Coronary artery (tissue), 2 donors: ENCODE measurements at regions not wholly inside any gene's neighbourhood (a gene's known extent, or its start where the extent isn't known, plus 50 kb on each side); places are given as distances from the start of the nearest gene placed in this dataset.

ENCODE experiments used
- DNase-seq: peaks from one replicate; pipeline ENCODE4 v3.0.0-alpha.2; 2017; ENCODE audit warnings: low spot score
- H3K27ac ChIP-seq, 2 donors: fragments of 200-600 bp; sonication (generic); one replicate each; pipeline ENCODE4 v1.5.1; 2016 to 2019
- H3K4me3 ChIP-seq: fragments of 200-600 bp; sonication (generic); 2 replicates; pipeline ENCODE4 v1.5.1; 2016; ENCODE audit warnings: mild to moderate bottlenecking, moderate library complexity
- CTCF ChIP-seq: fragments of 200-600 bp; sonication (generic); IDR thresholded peaks from one replicate; pipeline ENCODE4 v1.5.1; 2019; ENCODE audit warnings: antibody characterized with exemption

GRCh38 chr4:10743357-10743756, 58.8 kb upstream of the CLNK start:
- TF ChIP-seq CTCF = no peak
- Histone ChIP-seq H3K4me3 (no peak overlapping the region), H3K27ac (no peak overlapping the region)
- DNase-seq = no peak

- DNase-seq = no peak
- TF ChIP-seq CTCF = no peak
- Histone ChIP-seq H3K27ac (no peak overlapping the region), H3K4me3 (no peak overlapping the region)
Observed at GRCh38 chr4:10741961-10742699, 57.6 kb upstream of the CLNK start.

GRCh38 chr4:10740891-10741620, 56.5 kb upstream of the CLNK start:
- Histone ChIP-seq H3K4me3 (no peak overlapping the region), H3K27ac (no peak overlapping the region)
- TF ChIP-seq CTCF = no peak

GRCh38 chr4:10740251-10740650, 55.7 kb upstream of the CLNK start:
- Histone ChIP-seq H3K27ac (no peak overlapping the region), H3K4me3 (no peak overlapping the region)
- DNase-seq = no peak
- TF ChIP-seq CTCF = no peak

More at GRCh38 chr4:10740891-10741620, 56.5 kb upstream of the CLNK start:
- no peak for DNase-seq

GRCh38 chr4:10738826-10739489, 54.4 kb upstream of the CLNK start:
- no peak for DNase-seq
- H3K27ac ChIP-seq = no peak overlapping the region
- no peak for TF ChIP-seq CTCF
- H3K4me3 ChIP-seq = no peak overlapping the region

- no peak for DNase-seq
- Histone ChIP-seq H3K27ac (no peak overlapping the region), H3K4me3 (no peak overlapping the region)
- no peak for TF ChIP-seq CTCF
Observed at GRCh38 chr4:10737337-10737736, 52.8 kb upstream of the CLNK start.
